Hepatocyte (in vitro differentiated cells): ENCODE measurements at regions not wholly inside any gene's neighbourhood (a gene's known extent, or its start where the extent isn't known, plus 50 kb on each side); places are given as distances from the start of the nearest gene placed in this dataset.

Source experiments
- DNase-seq: peaks from one replicate; pipeline ENCODE4 v3.0.0-alpha.2; 2016; ENCODE audit warnings: low spot score
- H2AFZ ChIP-seq: fragments of 200-600 bp; sonication (generic); 2 replicates; pipeline ENCODE4 v1.6.0; 2016; ENCODE audit warnings: antibody characterized with exemption, mild to moderate bottlenecking
- H3K27ac ChIP-seq: fragments of 200-600 bp; sonication (generic); 2 replicates; pipeline ENCODE4 v1.5.1; 2016; ENCODE audit warnings: mild to moderate bottlenecking
- H3K27me3 ChIP-seq: fragments of 200-600 bp; sonication (generic); 2 replicates; pipeline ENCODE4 v1.6.1; 2016
- H3K36me3 ChIP-seq: fragments of 200-600 bp; sonication (generic); replicated peaks from 2 replicates; pipeline ENCODE4 v1.5.1; 2016; ENCODE audit warnings: low read depth; ENCODE audit not compliant: insufficient read depth
- H3K4me1 ChIP-seq: fragments of 200-600 bp; sonication (generic); 2 replicates; pipeline ENCODE4 v1.5.1; 2016; ENCODE audit warnings: mild to moderate bottlenecking, moderate library complexity; ENCODE audit not compliant: insufficient read depth
- H3K4me2 ChIP-seq: fragments of 200-600 bp; sonication (generic); 2 replicates; pipeline ENCODE4 v1.6.0; 2016
- H3K4me3 ChIP-seq: fragments of 200-600 bp; sonication (generic); 2 replicates; pipeline ENCODE4 v1.5.1; 2016; ENCODE audit warnings: mild to moderate bottlenecking
- H3K79me2 ChIP-seq: fragments of 200-600 bp; sonication (generic); 2 replicates; pipeline ENCODE4 v1.6.0; 2017; ENCODE audit warnings: mild to moderate bottlenecking
- H3K9me2 ChIP-seq: fragments of 200-600 bp; sonication (generic); replicated peaks from 2 replicates; pipeline ENCODE4 v1.6.0; 2017; ENCODE audit warnings: mild to moderate bottlenecking; ENCODE audit not compliant: insufficient read depth
- H3K9me3 ChIP-seq: fragments of 200-600 bp; sonication (generic); 2 replicates; pipeline ENCODE4 v1.5.1; 2016; ENCODE audit warnings: low read depth, mild to moderate bottlenecking
- H4K20me1 ChIP-seq: fragments of 200-600 bp; sonication (generic); 2 replicates; pipeline ENCODE4 v1.6.0; 2016; ENCODE audit warnings: mild to moderate bottlenecking; ENCODE audit not compliant: insufficient read depth, poor library complexity, severe bottlenecking
- EZH2 ChIP-seq: fragments of 200-600 bp; sonication (generic); IDR thresholded peaks from 2 replicates; pipeline ENCODE4 v1.6.1; 2016; ENCODE audit warnings: antibody characterized with exemption, mild to moderate bottlenecking, borderline replicate concordance
- EZH2phosphoT487 ChIP-seq: fragments of 200-600 bp; sonication (generic); IDR thresholded peaks from one replicate; pipeline ENCODE4 v1.6.1; 2018; ENCODE audit warnings: antibody characterized with exemption, mild to moderate bottlenecking, low read depth, moderate library complexity; ENCODE audit not compliant: unreplicated experiment, severe bottlenecking
- WGBS: methylation state at CpG from one replicate; pipeline ENCODE4 v1.1.6; 2016; ENCODE audit warnings: low lambda C conversion rate; ENCODE audit errors: missing lambda C conversion rate; 5-methylcytosine and 5-hydroxymethylcytosine counted together
- TF ChIP-seq, protein P1 (sequence below): fragments of 200-600 bp; sonication (generic); IDR thresholded peaks from 2 replicates; pipeline ENCODE4 v1.5.1; 2016; ENCODE audit warnings: antibody characterized with exemption, mild to moderate bottlenecking; ENCODE audit not compliant: poor library complexity

GRCh38 chr1:38261574-38261973 lies 215.0 kb upstream of the POU3F1 start:
- H3K27ac ChIP-seq, result no peak overlapping the region
- no peaks in the 10 kb centered on the region for H4K20me1 ChIP-seq
- H3K4me3 ChIP-seq, result no peak overlapping the region
- TF ChIP-seq EZH2 (no peak), EZH2phosphoT487 (no peak)
- TF ChIP-seq, protein P1, sequence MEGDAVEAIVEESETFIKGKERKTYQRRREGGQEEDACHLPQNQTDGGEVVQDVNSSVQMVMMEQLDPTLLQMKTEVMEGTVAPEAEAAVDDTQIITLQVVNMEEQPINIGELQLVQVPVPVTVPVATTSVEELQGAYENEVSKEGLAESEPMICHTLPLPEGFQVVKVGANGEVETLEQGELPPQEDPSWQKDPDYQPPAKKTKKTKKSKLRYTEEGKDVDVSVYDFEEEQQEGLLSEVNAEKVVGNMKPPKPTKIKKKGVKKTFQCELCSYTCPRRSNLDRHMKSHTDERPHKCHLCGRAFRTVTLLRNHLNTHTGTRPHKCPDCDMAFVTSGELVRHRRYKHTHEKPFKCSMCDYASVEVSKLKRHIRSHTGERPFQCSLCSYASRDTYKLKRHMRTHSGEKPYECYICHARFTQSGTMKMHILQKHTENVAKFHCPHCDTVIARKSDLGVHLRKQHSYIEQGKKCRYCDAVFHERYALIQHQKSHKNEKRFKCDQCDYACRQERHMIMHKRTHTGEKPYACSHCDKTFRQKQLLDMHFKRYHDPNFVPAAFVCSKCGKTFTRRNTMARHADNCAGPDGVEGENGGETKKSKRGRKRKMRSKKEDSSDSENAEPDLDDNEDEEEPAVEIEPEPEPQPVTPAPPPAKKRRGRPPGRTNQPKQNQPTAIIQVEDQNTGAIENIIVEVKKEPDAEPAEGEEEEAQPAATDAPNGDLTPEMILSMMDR, result no peak
- WGBS, result 60% methylated on average over 4 of the region's 4 CpGs
- H2AFZ ChIP-seq, result no peak overlapping the region
- no peak overlapping the region for H3K4me2 ChIP-seq
- no peaks in the 10 kb centered on the region for H3K9me2 ChIP-seq
- H3K79me2 ChIP-seq, result no peaks in the 10 kb centered on the region
- no peak for DNase-seq
- no peaks in the 10 kb centered on the region for H3K36me3 ChIP-seq
- H3K9me3 ChIP-seq, result no peaks in the 10 kb centered on the region
- H3K27me3 ChIP-seq, result peaks cover 8% of the 10 kb centered on the region
- peaks cover 5% of the 10 kb centered on the region for H3K4me1 ChIP-seq

GRCh38 chr1:38258085-38258627 lies 211.6 kb upstream of the POU3F1 start:
- 87% methylated on average over 16 of the region's 16 CpGs for WGBS

DNA sequence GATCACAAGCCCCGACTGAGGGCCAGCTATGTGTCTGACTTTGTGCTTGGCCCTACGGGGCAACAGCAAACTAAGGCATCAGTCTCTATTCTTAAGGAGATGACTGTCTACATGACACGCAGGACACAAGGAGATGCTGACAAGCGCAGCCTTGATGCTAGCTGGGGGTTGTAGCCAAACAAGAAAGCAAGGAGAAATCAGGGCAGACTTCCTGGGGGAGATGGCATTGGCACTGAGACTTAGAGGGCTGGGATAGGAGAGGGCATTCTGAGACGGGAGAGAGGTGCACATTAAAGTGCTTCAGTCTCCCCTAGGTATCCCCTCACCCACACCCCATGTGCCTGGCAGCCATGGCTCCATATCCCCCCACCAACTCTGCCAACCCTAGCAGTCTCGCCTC lies 210.8 kb upstream of the POU3F1 start:
- H3K9me3 ChIP-seq, result no peaks in the 10 kb centered on the region
- no peaks in the 10 kb centered on the region for H3K36me3 ChIP-seq
- no peaks in the 10 kb centered on the region for H3K79me2 ChIP-seq
- TF ChIP-seq, protein P1, result no peak
- no peak for TF ChIP-seq EZH2
- TF ChIP-seq EZH2phosphoT487, result no peak
- H3K27me3 ChIP-seq, result peaks cover 8% of the 10 kb centered on the region
- H3K4me2 ChIP-seq, result no peak overlapping the region
- H3K27ac ChIP-seq, result no peak overlapping the region
- no peak for DNase-seq
- H3K9me2 ChIP-seq, result no peaks in the 10 kb centered on the region
- 69% methylated on average over 6 of the region's 6 CpGs for WGBS
- H3K4me1 ChIP-seq, result peaks cover 5% of the 10 kb centered on the region
- H4K20me1 ChIP-seq, result no peaks in the 10 kb centered on the region
- H2AFZ ChIP-seq, result no peak overlapping the region
- no peak overlapping the region for H3K4me3 ChIP-seq

More at GRCh38 chr1:38258085-38258627, 211.6 kb upstream of the POU3F1 start:
- TF ChIP-seq EZH2, result no peak
- TF ChIP-seq EZH2phosphoT487, result no peak
- TF ChIP-seq, protein P1, result no peak
- no peak overlapping the region for H2AFZ ChIP-seq
- no peaks in the 10 kb centered on the region for H4K20me1 ChIP-seq
- H3K4me2 ChIP-seq, result no peak overlapping the region
- no peak overlapping the region for H3K27ac ChIP-seq
- no peak for DNase-seq
- no peaks in the 10 kb centered on the region for H3K36me3 ChIP-seq
- H3K4me3 ChIP-seq, result no peak overlapping the region
- no peaks in the 10 kb centered on the region for H3K9me3 ChIP-seq
- peaks cover 8% of the 10 kb centered on the region for H3K27me3 ChIP-seq
- H3K4me1 ChIP-seq, result peaks cover 5% of the 10 kb centered on the region
- no peaks in the 10 kb centered on the region for H3K79me2 ChIP-seq
- no peaks in the 10 kb centered on the region for H3K9me2 ChIP-seq
